Stimulated activated CD4-positive, alpha-beta T cell treated with anti-CD3 and anti-CD28 coated beads, Interleukin-15, amount 100 ng/mL, for 1 hour (primary cell): ENCODE measurements at regions not wholly inside any gene's neighbourhood (a gene's known extent, or its start where the extent isn't known, plus 50 kb on each side); places are given as distances from the start of the nearest gene placed in this dataset.

Experiments used
- DNase-seq, 2 donors: peaks; one replicate each; pipeline ENCODE4 v3.0.0-alpha.2; 2020; ENCODE audit warnings: low read depth in 1 of 2, low spot score in 1 of 2

GRCh38 chr15:39433376-39433775 lies 147.5 kb upstream of the THBS1 start:
- no peak for DNase-seq

- DNase-seq = no peak
Observed at GRCh38 chr15:39434163-39434562, 146.7 kb upstream of the THBS1 start.

DNA sequence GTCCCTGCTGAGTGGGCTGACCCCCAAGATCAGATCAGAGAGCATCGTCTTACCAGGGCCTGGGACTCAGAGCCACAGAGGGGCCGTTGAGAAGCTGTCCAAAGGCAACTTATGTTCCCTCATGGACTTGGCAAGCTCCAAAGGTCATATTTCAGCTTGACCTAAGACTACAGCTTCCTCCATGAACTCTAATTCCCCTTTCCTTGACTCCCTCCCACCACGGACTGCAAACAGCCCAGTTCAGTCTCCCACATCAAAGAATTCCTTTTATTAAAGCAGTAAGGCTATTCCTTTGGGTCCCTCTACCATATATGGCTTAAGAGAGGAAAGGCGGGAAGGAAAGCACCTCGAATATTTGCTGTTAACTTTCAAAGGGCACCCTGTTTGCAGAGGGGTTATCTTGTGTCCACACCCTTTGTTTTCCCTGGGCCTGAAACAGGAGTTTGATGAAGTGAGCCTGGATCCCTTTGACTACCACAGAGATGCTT lies 146.1 kb upstream of the THBS1 start:
- DNase-seq = no peak

DNA sequence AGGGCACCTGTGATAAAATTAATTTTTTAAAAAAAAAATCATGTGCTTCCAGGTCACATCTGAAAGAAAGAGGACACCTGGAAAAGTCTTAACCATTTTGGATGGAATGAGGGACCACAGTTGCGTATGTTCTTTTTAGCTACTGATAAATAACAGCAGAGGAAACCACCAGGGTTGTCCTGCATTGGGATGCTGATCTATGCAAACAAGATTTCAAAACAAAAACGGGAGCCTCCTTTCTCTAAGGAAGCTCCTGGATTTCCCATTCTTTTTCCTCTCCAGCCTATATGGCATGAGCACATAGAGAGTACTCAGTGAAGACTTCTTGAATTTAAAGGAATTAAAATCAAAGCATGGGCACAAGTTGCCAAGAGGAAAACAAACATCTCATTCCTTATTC lies 145.6 kb upstream of the THBS1 start:
- DNase-seq = no peak

- DNase-seq = no peak
Observed at GRCh38 chr15:39438260-39438659, 142.6 kb upstream of the THBS1 start.

GRCh38 chr15:39438799-39439592 lies 141.9 kb upstream of the THBS1 start:
- no peak for DNase-seq

- no peak for DNase-seq
Observed at GRCh38 chr15:39442898-39443297, 138.0 kb upstream of the THBS1 start.

GRCh38 chr15:39443659-39444219 lies 137.1 kb upstream of the THBS1 start:
- no peak for DNase-seq

DNA sequence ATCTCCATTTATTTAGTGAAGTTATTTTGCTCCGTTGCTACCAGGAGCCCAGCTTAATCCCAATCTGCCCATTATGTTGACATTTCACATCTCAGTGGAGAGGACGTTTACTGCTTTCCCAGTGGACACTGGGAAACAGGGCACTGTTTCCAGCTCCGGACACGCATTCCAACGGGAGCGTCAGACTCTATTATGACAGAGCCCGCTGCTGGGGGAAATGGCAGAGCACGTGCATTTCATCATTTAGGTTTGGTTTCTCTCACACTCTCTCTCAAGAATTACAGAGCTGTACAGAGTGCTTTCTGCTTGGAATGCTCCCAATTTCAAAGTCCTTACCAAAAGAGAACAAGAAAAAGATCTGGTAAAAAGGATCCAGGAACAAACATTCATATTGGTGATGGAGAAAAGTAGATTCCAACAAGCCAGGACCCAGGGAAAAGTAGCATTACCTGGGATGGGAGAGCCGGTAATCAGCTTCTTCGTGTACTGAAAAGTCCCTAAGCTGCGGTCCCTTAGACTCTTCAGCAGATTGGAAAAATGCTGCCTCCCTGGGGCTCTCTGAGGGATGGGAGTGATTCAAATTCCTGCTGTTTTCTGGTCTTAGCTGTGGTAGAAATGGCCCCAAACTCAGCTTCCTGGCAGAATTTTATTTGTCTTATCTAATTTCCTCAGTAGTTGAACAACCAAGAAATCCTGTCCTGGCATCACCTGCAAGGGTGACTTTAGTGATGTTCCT lies 136.0 kb upstream of the THBS1 start:
- DNase-seq = no peak

DNA sequence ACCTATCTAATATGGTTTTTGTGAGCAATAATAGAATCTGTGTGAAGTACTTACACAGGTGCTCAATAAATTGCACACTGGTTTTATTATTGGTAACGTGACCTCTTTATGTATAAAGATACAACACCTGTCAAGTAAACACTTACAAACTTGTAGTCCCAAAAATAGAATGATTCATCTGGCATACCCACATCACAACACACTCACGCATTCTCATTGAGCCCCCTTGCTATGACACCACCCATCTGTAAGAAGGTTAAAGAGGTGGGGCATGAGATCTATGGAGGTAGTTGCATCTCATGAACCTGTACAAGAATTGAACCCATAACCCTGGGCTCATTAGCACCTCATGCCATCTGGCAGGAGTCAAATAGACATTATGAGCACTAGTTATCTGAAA lies 134.9 kb upstream of the THBS1 start:
- DNase-seq = no peak

DNA sequence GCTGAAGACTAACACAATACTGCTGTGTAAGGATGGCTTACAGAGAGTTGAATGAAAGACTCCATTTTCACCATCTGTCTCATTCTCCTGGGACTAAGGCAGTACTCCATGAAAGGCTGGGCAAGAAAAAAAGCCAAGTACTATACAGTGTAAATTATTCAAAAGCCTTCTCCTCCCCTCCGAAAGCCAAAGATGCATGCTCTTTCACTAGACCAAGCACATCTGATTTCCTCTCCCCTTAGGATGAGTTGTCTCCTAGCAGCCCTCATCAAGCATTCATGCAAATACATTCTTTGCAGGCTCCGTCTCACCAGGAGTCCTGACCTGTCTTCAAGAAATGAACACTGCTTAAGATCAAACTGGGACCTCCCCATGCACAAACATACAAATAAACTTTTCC lies 133.5 kb upstream of the THBS1 start:
- no peak for DNase-seq

DNA sequence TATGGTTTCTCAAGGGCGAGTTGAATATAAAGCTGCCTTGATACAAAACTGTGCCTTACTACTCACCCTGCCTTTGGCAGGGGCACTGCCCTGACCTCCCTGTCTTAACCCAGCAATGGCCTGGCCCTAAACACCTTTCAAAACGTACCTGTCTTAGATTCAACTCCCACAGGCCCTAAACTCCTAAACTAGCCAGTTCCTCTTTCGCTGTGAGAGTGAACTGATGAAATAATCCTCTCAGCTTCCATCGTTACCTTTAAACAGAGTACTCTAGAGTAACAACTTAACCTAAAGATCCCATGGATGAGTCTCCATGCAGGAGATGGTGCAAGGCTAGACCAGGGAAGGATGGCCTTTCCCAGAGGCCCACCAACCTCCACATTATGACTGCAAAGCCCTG lies 133.0 kb upstream of the THBS1 start:
- no peak for DNase-seq

DNA sequence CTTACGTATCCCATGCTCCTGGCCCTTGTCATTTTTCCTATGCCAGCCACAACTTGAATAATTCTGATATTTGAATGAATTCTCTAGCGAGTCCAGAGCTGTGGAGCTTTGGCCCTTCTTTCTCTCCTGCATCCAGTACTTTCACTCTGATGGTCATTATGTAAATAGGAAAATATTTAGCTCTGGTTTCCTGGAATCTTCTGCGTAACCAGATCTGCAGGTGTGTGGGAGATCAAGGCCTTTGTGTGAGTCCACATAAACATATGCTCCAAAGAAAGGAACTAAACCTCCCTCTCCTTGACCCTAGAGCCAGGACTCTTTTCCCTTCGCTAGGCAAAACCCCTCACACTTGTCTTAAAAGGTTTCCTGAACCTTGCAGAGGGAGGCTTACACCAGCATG lies 132.5 kb upstream of the THBS1 start:
- no peak for DNase-seq

DNA sequence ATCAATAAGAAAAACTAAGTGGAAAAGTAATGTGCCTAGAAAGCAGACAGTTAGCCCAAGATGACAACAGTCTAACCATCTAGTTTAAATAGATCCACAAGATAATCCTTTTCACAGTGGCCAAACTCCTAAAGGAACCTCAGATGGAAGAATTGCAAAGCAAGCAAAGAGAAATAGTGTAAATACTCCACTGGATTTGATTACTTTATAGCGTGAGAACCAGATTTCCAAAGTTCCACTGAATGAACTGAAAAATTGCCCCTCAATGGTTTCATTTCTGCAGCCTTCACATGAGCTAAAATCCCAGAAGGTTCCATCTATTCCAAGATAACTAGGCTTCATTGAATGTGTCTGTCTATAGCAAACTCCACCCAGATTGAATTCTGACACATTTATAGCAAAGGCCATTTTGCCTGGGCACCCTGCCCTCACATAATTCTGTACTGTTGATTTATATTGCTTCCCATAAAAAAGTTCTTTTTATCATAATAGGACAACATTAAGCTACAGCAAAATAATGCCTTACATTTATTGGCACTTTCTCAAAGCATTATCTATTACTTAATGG lies 129.7 kb upstream of the THBS1 start:
- DNase-seq = no peak

GRCh38 chr15:39451871-39452270 lies 129.0 kb upstream of the THBS1 start:
- DNase-seq = no peak

DNA sequence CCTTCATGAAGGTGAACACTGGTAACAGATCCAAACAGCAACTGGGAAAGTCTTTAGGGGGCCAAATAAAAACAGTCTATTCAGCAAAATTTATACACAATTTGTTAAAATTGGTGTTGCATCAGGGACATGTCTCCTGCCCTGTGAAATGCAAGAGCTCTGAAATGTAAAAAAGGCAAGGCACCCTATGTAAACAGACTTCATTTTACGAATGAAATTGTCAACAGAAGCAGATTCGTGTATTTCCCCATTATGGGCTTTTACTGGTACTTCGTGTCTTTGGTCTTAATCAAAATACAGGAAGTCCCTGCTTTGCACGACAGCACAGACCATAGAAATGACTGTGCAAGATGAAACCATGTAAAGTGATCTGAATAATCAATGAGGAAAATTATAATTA lies 127.3 kb upstream of the THBS1 start:
- DNase-seq = no peak

DNA sequence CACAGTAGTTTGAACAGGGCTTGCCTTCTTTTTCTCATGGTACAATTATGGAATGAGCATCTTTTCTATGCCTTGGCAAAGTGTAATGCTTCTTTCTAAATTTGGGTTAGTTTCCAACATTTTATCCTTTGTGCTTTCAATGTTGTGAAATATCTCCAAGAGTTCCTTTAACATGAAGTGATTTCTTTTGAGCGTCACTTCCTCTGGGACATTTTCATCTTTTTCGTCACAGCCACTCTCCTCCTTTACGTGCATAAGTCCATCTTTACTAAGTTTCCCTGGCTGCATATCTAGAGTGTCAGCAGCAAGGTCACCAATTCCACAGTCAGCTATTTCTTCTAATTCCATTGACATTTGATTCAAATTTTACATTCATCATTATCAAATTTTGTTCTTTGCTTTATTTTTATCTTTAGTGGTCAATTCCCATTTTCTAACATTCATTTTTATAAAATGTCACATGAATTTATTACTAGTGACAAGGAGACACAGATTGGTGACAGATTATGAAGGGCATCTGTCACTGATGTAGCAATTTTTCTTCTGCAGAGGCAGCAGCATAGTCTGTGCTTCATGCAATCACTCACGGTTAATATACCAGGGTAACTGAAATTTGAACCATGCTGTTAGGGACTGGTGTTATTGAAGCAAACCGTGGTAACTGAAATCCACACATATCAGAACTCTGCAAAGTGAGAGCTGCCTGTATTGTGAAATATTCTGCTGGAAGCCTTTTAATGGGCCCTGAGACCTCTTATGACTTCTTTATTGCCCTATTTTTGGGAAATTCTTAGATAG lies 126.5 kb upstream of the THBS1 start:
- DNase-seq = no peak

GRCh38 chr15:39455471-39455991 lies 125.3 kb upstream of the THBS1 start:
- DNase-seq = no peak

DNA sequence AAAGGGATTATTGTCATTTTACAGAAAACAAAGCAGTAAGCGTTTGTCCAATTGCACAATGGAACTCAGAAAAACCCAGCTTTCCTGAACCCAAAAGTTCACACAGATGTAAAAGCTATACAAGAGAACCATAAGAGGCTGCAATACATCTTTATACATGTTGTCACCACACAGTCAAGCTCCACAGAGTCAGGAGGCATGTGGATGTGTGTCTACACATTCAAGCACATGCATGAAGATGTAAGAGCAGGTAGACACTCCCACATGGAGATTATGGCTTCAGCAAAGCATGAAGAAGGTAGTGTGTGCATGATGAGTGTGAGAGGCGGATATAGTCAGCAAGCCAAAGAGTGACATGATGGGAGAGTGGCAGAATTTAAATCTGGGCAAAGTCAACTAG lies 124.7 kb upstream of the THBS1 start:
- DNase-seq = no peak

DNA sequence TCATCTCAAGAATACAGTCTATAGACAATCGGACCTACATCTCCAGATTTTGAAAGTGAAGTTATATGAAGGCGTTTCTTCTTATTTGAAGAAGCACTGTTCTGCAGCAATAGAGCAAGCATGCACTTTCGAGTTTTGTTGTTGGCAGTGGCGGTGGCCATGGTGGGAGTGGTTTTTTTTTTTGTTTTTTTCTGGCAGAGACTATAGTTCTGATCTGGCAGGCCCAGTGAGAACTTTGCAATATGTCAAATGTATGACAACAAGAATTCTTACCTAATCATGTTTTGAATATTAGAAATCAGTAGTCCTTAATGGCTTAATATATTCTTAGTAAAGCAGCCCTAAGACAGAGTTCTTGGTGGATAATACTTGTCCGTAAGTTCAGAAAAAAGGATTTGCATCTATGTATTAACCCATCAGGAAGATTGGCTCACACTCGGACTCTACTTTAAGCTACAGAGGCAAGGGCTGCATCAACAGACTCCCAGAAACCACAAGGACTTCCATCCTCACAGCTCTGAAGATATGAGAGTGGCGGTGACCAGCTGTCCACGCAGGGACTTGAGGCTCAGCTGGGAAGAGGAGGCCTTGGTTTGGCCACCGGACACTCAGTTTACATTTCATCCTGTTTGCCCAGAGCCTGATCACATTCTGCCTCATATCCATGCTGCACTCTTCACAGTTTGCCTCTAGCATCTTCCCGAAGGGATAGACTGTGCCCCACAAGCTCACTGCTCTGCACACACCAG lies 124.1 kb upstream of the THBS1 start:
- DNase-seq = no peak
